HEK293 (cell line): ENCODE measurements at regions not wholly inside any gene's neighbourhood (a gene's known extent, or its start where the extent isn't known, plus 50 kb on each side); places are given as distances from the start of the nearest gene placed in this dataset.
A peak's percentile ranks its signal among the peaks of the same experiment; 100 is the strongest.

ENCODE experiments used
- CTCF ChIA-PET: fragments of 350-600 bp; formaldehyde crosslinking; extraction: SDS; loops from one replicate; lab custom pipeline; 2021; ENCODE audit warnings: antibody characterized with exemption; lab: Yijun Ruan, JAX
- POLR2A ChIA-PET: fragments of 300-600 bp; formaldehyde crosslinking; extraction: SDS; loops from one replicate; lab custom pipeline; 2020; ENCODE audit warnings: antibody characterized with exemption, inconsistent platforms; lab: Yijun Ruan, JAX
- H3K27ac ChIP-seq: fragments of 200-500 bp; sonication (Bioruptor generic); 2 replicates; pipeline ENCODE4 v1.5.1; 2014; ENCODE audit warnings: low read depth, low read length, control low read depth, inconsistent platforms; ENCODE audit errors: extremely low read depth
- H3K36me3 ChIP-seq, 2 experiments: fragments of 200-500 bp in 1 of 2; sonication (Bioruptor generic) in 1 of 2; 1 replicate in 1 of 2; 2 replicates in 1 of 2; pipeline ENCODE4 v1.5.1; 2014 to 2017; ENCODE audit warnings: inconsistent platforms in 2 of 2, low read length in 2 of 2; ENCODE audit not compliant: control insufficient read depth in 2 of 2, insufficient read depth in 1 of 2
- H3K4me1 ChIP-seq: fragments of 200-500 bp; sonication (Bioruptor generic); 2 replicates; pipeline ENCODE4 v1.5.1; 2014; ENCODE audit warnings: mild to moderate bottlenecking, low read length, inconsistent platforms; ENCODE audit not compliant: control insufficient read depth, insufficient read depth
- H3K4me3 ChIP-seq: 2 replicates; pipeline ENCODE4 v1.5.1; 2011; ENCODE audit warnings: low read depth, mild to moderate bottlenecking, control low read depth, low read length, moderate library complexity
- H3K9me3 ChIP-seq: fragments of 200-500 bp; sonication (Bioruptor generic); 2 replicates; pipeline ENCODE4 v1.5.1; 2014; ENCODE audit warnings: low read depth, low read length, inconsistent platforms; ENCODE audit not compliant: control insufficient read depth, insufficient read depth
- EGR2 ChIP-seq: fragments of 450-650 bp; formaldehyde crosslinking; IDR thresholded peaks from 2 replicates; pipeline ENCODE4 v1.5.1; 2016; ENCODE audit warnings: low read depth, missing biosample characterization, missing genetic modification characterization
- IKZF3 ChIP-seq: fragments of 450-650 bp; IDR thresholded peaks from 2 replicates; pipeline ENCODE4 v1.5.0; 2018; ENCODE audit warnings: missing biosample characterization, mild to moderate bottlenecking, missing genetic modification characterization, moderate library complexity
- KLF10 ChIP-seq: fragments of 450-650 bp; IDR thresholded peaks from 2 replicates; pipeline ENCODE4 v1.5.1; 2018; ENCODE audit warnings: missing biosample characterization, mild to moderate bottlenecking, missing genetic modification characterization
- KLF8 ChIP-seq: fragments of 450-650 bp; formaldehyde crosslinking; IDR thresholded peaks from 2 replicates; pipeline ENCODE4 v1.5.1; 2016; ENCODE audit warnings: missing biosample characterization, missing genetic modification characterization
- OVOL3 ChIP-seq: fragments of 450-650 bp; formaldehyde crosslinking; IDR thresholded peaks from 2 replicates; pipeline ENCODE4 v1.5.1; 2016; ENCODE audit warnings: missing biosample characterization, missing genetic modification characterization
- TRIM28 ChIP-seq: IDR thresholded peaks from 2 replicates; pipeline ENCODE4 v1.6.1; 2011; ENCODE audit warnings: low read length, control low read depth, borderline replicate concordance
- ZBTB48 ChIP-seq: fragments of 450-650 bp; formaldehyde crosslinking; IDR thresholded peaks from 2 replicates; pipeline ENCODE4 v1.5.1; 2016; ENCODE audit warnings: missing biosample characterization, missing genetic modification characterization
- ZNF10 ChIP-seq: fragments of 450-650 bp; formaldehyde crosslinking; IDR thresholded peaks from 2 replicates; pipeline ENCODE4 v1.5.1; 2017; ENCODE audit warnings: missing biosample characterization, missing genetic modification characterization
- ZNF24 ChIP-seq: fragments of 450-650 bp; formaldehyde crosslinking; IDR thresholded peaks from 2 replicates; pipeline ENCODE4 v1.5.1; 2016; ENCODE audit warnings: missing biosample characterization, missing genetic modification characterization
- ZNF335 ChIP-seq: fragments of 450-650 bp; formaldehyde crosslinking; conservative IDR thresholded peaks from 2 replicates; pipeline ENCODE4 v1.5.1; 2016; ENCODE audit warnings: missing biosample characterization, missing genetic modification characterization
- ZNF37A ChIP-seq: fragments of 450-650 bp; IDR thresholded peaks from 2 replicates; pipeline ENCODE4 v1.5.1; 2018; ENCODE audit warnings: missing biosample characterization, missing genetic modification characterization
- ZNF433 ChIP-seq: fragments of 450-650 bp; formaldehyde crosslinking; IDR thresholded peaks from 2 replicates; pipeline ENCODE4 v1.5.1; 2016; ENCODE audit warnings: missing biosample characterization, missing genetic modification characterization, low read depth
- ZNF654 ChIP-seq: fragments of 450-650 bp; formaldehyde crosslinking; IDR thresholded peaks from 2 replicates; pipeline ENCODE4 v1.5.1; 2016; ENCODE audit warnings: low read depth, missing biosample characterization, missing genetic modification characterization
- ZNF670 ChIP-seq: fragments of 450-650 bp; formaldehyde crosslinking; IDR thresholded peaks from 2 replicates; pipeline ENCODE4 v1.5.1; 2016; ENCODE audit warnings: missing biosample characterization, missing genetic modification characterization, low read depth
- ZNF76 ChIP-seq: fragments of 450-650 bp; formaldehyde crosslinking; IDR thresholded peaks from 2 replicates; pipeline ENCODE4; 2016; ENCODE audit warnings: low read depth, missing biosample characterization, missing genetic modification characterization, borderline replicate concordance
- ZNF777 ChIP-seq: fragments of 450-650 bp; formaldehyde crosslinking; IDR thresholded peaks from 2 replicates; pipeline ENCODE4 v1.5.1; 2017; ENCODE audit warnings: missing biosample characterization, missing genetic modification characterization, borderline replicate concordance
- ZNF785 ChIP-seq: fragments of 450-650 bp; formaldehyde crosslinking; IDR thresholded peaks from 2 replicates; pipeline ENCODE4 v1.5.1; 2016; ENCODE audit warnings: missing biosample characterization, missing genetic modification characterization
- ZNF792 ChIP-seq: fragments of 450-650 bp; formaldehyde crosslinking; IDR thresholded peaks from 2 replicates; pipeline ENCODE4 v1.5.1; 2016; ENCODE audit warnings: missing biosample characterization, missing genetic modification characterization
- ZNF843 ChIP-seq: fragments of 450-650 bp; formaldehyde crosslinking; IDR thresholded peaks from 2 replicates; pipeline ENCODE4 v1.5.1; 2016; ENCODE audit warnings: missing biosample characterization, missing genetic modification characterization
- TF ChIP-seq, protein P1 (sequence below): fragments of 450-650 bp; formaldehyde crosslinking; IDR thresholded peaks from 2 replicates; pipeline ENCODE4 v1.5.1; 2016; ENCODE audit warnings: missing biosample characterization, missing genetic modification characterization
- TF ChIP-seq, protein P2 (sequence below): fragments of 450-650 bp; formaldehyde crosslinking; conservative IDR thresholded peaks from 2 replicates; pipeline ENCODE4 v1.5.1; 2016; ENCODE audit warnings: low read depth, missing biosample characterization, missing genetic modification characterization
- TF ChIP-seq, protein P3 (sequence below): fragments of 450-650 bp; formaldehyde crosslinking; IDR thresholded peaks from 2 replicates; pipeline ENCODE4 v1.5.1; 2017; ENCODE audit warnings: missing biosample characterization, missing genetic modification characterization
- TF ChIP-seq, protein P4 (sequence below): fragments of 450-650 bp; formaldehyde crosslinking; IDR thresholded peaks from 2 replicates; pipeline ENCODE4 v1.5.1; 2016; ENCODE audit warnings: missing biosample characterization, missing genetic modification characterization

DNA sequence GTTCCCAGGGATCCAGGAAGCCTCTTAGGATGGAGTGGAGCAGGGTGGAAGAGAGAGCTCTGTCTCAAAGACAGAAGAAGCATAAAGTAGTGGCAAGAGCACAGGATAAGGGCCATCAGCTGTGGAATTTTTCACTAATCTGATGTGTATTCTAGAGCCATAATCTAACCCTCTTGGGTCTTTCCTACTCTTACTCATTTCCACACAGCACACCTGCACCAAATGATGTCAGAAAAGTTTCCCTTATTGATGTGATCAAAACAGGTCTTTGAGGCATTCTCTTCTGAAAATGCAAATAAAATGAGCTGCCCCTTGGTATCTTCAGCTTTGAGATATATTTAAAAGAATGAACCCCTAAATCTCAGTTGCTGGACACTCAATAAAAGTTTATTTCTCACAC lies 415.1 kb upstream of the CHST9 start:
- H3K4me1 ChIP-seq: no peaks in the 10 kb centered on the region
- TF ChIP-seq ZNF843 (tag by site-specific recombination): no peak
- TF ChIP-seq KLF8 (tag by site-specific recombination): no peak
- no peak for TF ChIP-seq ZNF792 (tag by site-specific recombination)
- TF ChIP-seq KLF10 (tag by site-specific recombination): no peak
- no peak for TF ChIP-seq ZNF335 (tag by site-specific recombination)
- TF ChIP-seq IKZF3 (tag by site-specific recombination): no peak
- no peak for TF ChIP-seq ZBTB48 (tag by site-specific recombination)
- no peak for TF ChIP-seq ZNF777 (tag by site-specific recombination)
- no peak for TF ChIP-seq OVOL3 (tag by site-specific recombination)
- TF ChIP-seq ZNF785 (tag by site-specific recombination): no peak
- no peak for TF ChIP-seq ZNF37A (tag by site-specific recombination)
- TF ChIP-seq, protein P1, sequence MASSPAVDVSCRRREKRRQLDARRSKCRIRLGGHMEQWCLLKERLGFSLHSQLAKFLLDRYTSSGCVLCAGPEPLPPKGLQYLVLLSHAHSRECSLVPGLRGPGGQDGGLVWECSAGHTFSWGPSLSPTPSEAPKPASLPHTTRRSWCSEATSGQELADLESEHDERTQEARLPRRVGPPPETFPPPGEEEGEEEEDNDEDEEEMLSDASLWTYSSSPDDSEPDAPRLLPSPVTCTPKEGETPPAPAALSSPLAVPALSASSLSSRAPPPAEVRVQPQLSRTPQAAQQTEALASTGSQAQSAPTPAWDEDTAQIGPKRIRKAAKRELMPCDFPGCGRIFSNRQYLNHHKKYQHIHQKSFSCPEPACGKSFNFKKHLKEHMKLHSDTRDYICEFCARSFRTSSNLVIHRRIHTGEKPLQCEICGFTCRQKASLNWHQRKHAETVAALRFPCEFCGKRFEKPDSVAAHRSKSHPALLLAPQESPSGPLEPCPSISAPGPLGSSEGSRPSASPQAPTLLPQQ (tag by site-specific recombination): no peak
- no peak for TF ChIP-seq EGR2 (tag by site-specific recombination)
- TF ChIP-seq TRIM28: no peak
- TF ChIP-seq ZNF76: no peak
- TF ChIP-seq, all 188 proteins: peak for 0
- CTCF ChIA-PET: interaction anchor here (0.5 to 5.4 kb wide), 31 partner anchors 9 to 1336 kb away, joined by 3 to 64 read pairs (median 4); no protein-coding TSS in a partner anchor
- Histone ChIP-seq H3K27ac (no peak overlapping the region), H3K36me3 (no peaks in the 10 kb centered on the region), H3K9me3 (no peaks in the 10 kb centered on the region), H3K4me3 (no peak overlapping the region)
- POLR2A ChIA-PET: no interaction called here

DNA sequence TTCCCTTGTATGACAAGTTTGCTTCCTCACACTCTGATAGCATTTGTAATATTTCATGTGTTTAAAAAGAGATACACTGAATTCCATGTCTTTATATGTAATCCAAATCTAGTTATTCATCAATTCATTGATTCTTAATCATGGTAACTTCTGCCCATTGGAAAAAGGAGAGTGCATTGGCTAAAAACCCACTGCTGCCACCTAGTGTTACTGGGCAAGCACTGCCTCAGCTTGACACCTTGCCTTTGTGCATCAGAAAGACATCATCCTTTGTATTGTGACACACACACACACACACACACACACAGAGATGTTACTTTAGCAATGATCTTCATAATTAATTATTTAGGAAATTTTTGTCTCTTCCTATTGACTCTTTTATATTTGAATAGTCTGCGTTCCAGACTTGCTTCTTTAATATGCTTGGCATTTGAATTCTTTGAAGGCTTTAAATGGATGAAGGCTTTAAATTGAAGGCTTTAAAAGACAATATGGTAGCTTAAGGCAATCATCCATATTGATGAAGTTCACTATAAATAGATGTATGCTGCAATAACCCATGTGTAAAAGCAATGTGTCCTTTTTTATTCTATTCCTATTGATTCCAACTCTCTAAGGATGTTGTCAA lies 414.2 kb upstream of the CHST9 start:
- Histone ChIP-seq H3K9me3 (no peaks in the 10 kb centered on the region), H3K4me1 (no peaks in the 10 kb centered on the region), H3K36me3 (no peaks in the 10 kb centered on the region), H3K27ac (no peak overlapping the region), H3K4me3 (no peak overlapping the region)
- ChIA-PET POLR2A (interaction anchor here (0.6 kb wide), 1 partner anchor 1675 kb away, joined by 3 read pairs; no protein-coding TSS in a partner anchor), CTCF (interaction anchor here (0.6 to 5.4 kb wide), 33 partner anchors 10 to 930 kb away, joined by 3 to 64 read pairs (median 4); no protein-coding TSS in a partner anchor)
- TF ChIP-seq ZNF10 (tag by site-specific recombination) (no peak), ZNF654 (tag by site-specific recombination) (peak; percentile 67), IKZF3 (tag by site-specific recombination) (no peak), ZNF24 (tag by site-specific recombination) (no peak), ZNF670 (tag by site-specific recombination) (no peak), ZNF433 (tag by site-specific recombination) (no peak)
- TF ChIP-seq, protein P2, sequence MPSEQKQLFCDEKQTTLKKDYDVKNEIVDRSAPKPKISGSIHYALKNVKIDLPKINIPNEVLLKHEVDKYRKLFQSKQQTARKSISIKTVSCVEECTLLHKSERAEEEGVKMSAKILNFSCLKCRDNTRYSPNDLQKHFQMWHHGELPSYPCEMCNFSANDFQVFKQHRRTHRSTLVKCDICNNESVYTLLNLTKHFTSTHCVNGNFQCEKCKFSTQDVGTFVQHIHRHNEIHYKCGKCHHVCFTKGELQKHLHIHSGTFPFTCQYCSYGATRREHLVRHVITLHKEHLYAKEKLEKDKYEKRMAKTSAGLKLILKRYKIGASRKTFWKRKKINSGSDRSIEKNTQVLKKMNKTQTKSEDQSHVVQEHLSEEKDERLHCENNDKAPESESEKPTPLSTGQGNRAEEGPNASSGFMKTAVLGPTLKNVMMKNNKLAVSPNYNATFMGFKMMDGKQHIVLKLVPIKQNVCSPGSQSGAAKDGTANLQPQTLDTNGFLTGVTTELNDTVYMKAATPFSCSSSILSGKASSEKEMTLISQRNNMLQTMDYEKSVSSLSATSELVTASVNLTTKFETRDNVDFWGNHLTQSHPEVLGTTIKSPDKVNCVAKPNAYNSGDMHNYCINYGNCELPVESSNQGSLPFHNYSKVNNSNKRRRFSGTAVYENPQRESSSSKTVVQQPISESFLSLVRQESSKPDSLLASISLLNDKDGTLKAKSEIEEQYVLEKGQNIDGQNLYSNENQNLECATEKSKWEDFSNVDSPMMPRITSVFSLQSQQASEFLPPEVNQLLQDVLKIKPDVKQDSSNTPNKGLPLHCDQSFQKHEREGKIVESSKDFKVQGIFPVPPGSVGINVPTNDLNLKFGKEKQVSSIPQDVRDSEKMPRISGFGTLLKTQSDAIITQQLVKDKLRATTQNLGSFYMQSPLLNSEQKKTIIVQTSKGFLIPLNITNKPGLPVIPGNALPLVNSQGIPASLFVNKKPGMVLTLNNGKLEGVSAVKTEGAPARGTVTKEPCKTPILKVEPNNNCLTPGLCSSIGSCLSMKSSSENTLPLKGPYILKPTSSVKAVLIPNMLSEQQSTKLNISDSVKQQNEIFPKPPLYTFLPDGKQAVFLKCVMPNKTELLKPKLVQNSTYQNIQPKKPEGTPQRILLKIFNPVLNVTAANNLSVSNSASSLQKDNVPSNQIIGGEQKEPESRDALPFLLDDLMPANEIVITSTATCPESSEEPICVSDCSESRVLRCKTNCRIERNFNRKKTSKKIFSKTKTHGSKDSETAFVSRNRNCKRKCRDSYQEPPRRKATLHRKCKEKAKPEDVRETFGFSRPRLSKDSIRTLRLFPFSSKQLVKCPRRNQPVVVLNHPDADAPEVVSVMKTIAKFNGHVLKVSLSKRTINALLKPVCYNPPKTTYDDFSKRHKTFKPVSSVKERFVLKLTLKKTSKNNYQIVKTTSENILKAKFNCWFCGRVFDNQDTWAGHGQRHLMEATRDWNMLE (tag by site-specific recombination): no peak
- TF ChIP-seq, protein P3, sequence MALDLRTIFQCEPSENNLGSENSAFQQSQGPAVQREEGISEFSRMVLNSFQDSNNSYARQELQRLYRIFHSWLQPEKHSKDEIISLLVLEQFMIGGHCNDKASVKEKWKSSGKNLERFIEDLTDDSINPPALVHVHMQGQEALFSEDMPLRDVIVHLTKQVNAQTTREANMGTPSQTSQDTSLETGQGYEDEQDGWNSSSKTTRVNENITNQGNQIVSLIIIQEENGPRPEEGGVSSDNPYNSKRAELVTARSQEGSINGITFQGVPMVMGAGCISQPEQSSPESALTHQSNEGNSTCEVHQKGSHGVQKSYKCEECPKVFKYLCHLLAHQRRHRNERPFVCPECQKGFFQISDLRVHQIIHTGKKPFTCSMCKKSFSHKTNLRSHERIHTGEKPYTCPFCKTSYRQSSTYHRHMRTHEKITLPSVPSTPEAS: peak; percentile 22; the same call in 1 of the 2 replicates
- TF ChIP-seq, protein P4, sequence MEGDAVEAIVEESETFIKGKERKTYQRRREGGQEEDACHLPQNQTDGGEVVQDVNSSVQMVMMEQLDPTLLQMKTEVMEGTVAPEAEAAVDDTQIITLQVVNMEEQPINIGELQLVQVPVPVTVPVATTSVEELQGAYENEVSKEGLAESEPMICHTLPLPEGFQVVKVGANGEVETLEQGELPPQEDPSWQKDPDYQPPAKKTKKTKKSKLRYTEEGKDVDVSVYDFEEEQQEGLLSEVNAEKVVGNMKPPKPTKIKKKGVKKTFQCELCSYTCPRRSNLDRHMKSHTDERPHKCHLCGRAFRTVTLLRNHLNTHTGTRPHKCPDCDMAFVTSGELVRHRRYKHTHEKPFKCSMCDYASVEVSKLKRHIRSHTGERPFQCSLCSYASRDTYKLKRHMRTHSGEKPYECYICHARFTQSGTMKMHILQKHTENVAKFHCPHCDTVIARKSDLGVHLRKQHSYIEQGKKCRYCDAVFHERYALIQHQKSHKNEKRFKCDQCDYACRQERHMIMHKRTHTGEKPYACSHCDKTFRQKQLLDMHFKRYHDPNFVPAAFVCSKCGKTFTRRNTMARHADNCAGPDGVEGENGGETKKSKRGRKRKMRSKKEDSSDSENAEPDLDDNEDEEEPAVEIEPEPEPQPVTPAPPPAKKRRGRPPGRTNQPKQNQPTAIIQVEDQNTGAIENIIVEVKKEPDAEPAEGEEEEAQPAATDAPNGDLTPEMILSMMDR (tag by site-specific recombination): peak; percentile 40; the same call in 1 of the 2 replicates
